GM21786 (cell line): ENCODE measurements at regions not wholly inside any gene's neighbourhood (a gene's known extent, or its start where the extent isn't known, plus 50 kb on each side); places are given as distances from the start of the nearest gene placed in this dataset.

Experiments
- ATAC-seq: cut with Tn5 transposase; IDR thresholded peaks from one replicate; pipeline ENCODE4 v1.9.1; 2021; ENCODE audit not compliant: unreplicated experiment

GRCh38 chr4:171639540-171639939 lies 173.7 kb upstream of the GALNTL6 start:
- ATAC-seq: peak; percentile 92

DNA sequence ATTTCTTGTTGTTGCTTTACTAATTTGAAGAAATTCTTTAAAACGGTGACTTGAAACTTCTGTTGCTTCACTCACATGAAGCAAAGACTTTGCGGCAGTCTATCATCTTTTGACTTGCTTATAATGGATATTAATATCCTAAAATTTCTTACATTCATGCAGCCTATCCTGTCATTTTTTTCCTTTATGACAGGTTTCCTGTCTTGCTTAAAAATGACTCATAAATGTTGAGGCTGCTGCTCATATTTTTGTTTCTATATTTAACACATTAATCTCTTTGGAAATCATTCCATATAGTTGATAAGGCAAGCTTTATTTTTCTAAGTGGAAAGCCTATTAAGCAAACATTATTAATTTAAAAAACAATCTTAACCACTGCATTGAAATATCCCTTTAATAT lies 176.6 kb upstream of the GALNTL6 start:
- ATAC-seq: no peak

DNA sequence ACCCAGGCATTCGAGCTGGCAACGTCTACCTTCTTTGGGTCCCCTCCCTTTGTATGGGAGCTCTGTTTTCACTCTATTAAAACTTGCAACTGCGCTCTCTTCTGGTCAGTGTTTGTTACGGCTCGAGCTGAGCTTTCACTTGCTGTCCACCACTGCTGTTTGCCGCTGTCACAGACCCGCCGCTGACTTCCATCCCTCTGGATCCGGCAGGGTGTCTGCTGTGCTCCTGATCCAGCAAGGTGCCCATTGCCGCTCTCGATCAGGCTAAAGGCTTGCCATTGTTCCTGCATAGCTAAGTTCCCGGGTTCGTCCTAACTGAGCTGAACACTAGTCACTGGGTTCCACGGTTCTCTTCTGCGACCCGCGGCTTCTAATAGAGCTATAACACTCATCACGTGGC lies 183.5 kb upstream of the GALNTL6 start:
- ATAC-seq: no peak

DNA sequence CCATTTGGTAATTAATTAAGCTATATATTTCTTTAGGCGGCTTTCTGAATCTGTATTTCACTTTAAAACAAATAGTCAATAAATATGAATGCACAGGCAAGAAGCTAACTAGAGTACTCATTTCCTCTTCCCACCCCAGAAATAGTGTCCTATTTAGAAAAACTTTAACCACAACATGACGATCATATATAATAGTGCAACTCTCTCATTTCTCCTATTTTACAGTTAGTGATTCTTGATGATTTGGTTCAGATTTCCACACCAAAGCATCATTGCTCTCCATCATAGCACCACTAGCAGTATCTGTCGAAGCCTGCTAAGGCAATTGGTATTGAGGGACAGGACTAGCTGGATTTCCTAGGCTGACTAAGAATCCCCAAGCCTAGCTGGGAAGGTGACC lies 184.0 kb upstream of the GALNTL6 start:
- peak; percentile 99 for ATAC-seq

- ATAC-seq: no peak
Measured at GRCh38 chr4:171626554-171626953, 186.7 kb upstream of the GALNTL6 start.

DNA sequence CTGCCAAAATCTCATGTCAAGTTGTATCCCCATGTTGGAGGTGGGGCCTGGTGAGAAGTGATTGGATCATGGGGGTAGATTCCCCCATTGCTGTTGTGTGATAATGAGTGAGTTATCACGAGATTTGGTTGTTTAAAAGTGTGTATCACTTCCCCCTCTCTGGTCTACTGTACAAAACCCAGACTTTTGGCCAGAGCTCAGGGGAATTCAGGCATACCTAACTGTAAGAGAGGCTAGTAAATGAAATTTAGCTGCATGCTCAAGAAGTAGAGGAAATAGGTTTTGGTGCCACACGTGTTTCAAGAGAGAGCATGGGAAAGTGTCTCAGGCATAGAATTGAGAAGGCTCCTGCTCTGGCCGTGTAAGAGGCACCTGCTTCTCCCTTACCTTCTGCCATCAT lies 190.5 kb upstream of the GALNTL6 start:
- peak; percentile 54 for ATAC-seq

- peak; percentile 67 for ATAC-seq
Measured at GRCh38 chr4:171621646-171622045, 191.6 kb upstream of the GALNTL6 start.

DNA sequence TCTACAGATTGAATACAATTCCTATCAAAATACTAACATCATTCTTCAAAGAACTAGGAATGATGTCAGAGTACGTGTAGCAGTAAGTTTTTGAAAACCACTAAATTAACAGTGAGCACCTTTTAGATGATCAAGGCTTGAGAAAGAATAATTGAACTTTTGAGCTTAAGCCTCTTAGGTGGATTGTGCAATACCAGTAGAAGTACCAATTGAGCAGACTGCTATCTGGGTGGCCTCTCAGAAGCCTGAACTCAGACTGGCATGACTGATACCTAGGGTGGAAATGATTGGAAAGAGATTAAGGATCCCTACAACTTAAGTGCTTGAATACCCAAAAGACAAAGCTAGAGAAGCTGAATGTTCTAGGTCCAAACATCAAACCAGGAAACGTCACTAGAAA lies 200.3 kb upstream of the GALNTL6 start:
- no peak for ATAC-seq

DNA sequence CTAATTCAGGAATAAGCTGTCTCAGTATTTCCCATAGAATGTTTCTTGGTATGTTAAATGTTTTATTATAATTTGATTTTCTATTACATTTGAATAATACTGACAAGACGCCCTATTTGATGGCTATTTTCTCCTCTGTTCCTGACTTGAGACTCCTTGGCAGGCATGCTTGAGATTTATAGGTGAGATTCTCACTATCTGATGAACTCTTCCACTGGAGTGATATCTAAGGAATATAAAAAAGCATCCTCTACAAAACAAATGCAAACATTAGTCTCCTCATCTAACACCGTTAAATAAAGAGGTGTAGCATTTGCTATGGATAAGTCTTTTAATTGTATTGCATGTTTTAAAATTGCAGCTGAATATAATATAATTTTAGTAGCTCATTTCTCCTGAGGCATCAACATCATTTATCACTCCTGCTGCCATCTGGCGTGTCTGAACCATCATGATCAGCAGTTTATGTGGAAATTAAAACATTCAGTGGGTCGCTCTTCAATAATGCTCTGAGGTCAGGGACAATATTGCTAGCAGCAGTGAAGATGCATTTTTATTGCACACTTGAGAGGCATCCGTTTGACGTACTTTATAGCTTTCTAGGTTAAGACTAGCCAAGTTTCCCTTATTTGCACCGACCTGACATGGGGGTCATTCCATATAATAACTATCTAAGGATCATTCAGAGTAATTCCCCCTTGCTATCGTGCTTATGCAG lies 210.4 kb upstream of the GALNTL6 start:
- no peak for ATAC-seq

DNA sequence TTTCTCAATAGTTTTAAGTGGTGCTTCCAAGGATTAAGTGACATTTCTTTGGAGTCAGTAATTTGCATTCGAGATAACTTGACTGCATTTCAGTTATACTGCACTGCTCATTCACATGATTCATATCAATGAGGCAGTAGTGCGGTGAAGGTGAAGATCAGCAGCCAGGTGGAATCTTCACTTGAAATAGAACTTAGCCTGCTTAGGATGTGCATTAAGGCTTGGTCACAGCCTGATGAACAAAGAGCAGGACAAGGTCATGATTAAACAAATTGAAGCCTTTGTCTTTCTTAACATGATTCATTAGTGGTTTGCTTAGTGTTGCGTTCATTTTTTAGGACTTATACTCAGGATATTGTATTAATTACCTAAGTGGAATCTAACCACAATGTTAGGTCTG lies 212.1 kb upstream of the GALNTL6 start:
- no peak for ATAC-seq

DNA sequence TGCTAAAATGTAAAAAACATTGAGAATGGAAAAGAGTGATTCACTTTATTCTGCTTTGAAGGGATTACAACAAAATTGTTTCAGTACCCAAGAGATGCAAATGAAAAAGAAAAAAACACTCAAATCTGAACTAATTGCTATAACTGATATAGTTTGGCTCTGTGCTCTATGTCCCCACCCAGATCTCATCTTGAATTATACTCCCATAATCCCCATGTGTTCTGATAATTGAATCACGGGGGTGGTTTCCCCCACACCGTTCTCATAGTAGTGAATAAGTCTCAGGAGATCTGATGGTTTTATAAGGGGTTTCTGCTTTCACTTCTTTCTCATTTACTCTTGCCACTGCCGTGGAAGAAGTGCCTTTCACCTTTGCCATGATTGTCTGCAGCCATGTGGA lies 213.6 kb upstream of the GALNTL6 start:
- no peak for ATAC-seq

GRCh38 chr4:171594293-171594692 lies 218.9 kb upstream of the GALNTL6 start:
- ATAC-seq: no peak

- no peak for ATAC-seq
Measured at GRCh38 chr4:171590716-171591115, 222.5 kb upstream of the GALNTL6 start.

DNA sequence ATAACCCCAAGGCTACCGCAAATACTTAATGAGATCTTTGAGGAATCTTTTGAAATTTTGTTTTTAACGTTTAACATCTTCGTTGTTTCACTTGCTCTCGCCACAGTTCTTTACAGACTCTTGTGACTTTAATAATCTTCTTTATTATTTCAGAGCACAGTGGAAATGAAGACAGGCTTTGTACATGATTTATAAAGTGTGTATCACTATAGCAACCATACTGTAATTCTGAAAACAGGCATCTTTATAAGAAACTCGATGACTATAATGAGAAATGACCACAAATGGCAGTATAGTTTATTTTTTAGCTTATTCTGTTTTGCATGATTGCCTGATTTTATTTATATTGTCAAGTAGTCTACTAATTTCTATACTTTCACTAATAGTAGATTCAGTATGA lies 224.4 kb upstream of the GALNTL6 start:
- ATAC-seq: no peak

DNA sequence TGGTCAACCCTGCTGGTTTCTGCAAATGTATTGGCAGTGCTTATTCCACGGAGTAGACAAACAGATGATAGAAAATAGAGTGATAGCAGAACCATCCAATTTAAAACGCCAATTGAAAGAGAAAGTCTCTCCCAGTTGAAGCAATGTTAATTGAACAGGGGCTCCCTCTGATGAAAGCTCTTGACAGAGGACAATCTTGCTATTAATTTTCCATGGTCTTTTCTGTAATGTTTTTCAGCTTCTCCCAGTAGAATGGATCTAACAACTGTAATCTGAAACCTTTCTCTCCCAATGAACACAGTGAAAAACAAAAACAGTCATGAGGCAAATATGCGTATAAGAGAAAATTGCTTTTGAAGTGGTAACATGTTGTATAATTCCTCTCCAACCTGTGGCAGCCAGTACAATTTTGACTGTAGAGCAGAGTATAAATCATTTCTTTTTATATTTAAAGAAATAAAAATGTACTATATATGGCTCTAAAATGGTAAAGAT lies 225.1 kb upstream of the GALNTL6 start:
- ATAC-seq: no peak

DNA sequence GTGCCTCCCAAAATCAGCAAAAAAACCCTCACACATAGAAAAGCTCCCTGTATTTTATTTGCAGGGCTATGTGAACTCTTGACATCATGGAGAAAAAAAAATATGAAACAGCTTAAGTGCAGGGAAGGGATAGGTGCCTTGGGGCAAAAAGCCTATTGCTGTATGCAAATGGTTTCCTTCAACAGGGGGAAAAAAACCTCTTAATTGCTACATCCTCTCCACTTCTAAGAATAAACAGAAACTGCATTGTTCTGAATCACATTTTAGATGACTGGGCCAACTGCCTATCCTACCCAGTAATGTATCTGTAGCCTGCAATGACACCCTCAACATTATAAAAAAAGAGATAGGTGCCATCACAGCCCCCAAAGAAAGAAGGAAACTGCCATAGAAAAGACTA lies 229.4 kb upstream of the GALNTL6 start:
- ATAC-seq: no peak

DNA sequence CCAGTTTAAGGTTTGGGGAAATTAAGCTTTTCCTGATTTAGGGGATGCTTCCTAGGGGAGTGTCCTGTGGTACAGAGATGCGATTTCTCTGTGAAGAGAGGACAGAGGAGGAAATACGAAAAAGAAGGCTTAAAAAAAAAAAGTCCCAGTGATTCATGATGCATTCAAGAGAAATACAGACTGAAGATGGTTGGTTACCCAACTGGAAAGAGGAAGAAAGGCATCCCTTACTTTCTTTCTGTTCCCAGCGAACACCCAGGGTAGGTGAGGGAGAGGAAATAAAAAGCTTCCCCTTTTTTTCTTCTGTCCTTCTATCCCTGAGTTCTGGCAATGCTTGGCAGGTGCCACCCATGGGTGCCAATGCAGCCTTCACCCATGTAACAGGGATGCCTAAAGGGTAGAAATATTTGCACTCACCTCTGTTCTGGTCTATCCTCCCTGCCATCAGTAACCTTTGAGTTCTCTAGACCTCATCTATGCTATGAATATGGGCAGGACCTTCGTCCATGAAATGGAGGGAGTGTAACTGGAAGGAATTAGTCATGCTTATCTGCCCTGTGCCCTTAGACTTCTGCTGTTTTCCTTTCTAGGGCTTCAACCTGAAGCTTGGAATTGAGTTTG lies 230.1 kb upstream of the GALNTL6 start:
- ATAC-seq: no peak

DNA sequence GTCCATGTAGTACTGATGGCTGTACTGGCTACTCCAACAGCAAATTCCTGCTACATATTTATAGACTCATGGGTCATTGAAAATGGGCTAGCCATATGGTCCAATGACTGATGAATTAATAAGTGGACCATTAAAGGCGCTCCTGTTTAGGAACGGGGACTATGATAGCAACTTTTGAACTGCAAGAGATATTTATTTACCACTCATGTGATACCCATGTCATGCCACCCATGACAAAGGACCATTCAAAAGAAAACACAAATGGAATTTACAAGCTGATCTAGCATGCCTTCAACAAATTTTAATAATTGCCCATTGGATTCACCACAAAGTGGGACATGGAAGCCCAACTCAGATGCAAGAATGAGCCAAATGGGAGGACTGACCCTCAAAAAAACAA lies 240.0 kb upstream of the GALNTL6 start:
- no peak for ATAC-seq

- peak; percentile 51 for ATAC-seq
Measured at GRCh38 chr4:171565130-171565788, 247.9 kb upstream of the GALNTL6 start.

DNA sequence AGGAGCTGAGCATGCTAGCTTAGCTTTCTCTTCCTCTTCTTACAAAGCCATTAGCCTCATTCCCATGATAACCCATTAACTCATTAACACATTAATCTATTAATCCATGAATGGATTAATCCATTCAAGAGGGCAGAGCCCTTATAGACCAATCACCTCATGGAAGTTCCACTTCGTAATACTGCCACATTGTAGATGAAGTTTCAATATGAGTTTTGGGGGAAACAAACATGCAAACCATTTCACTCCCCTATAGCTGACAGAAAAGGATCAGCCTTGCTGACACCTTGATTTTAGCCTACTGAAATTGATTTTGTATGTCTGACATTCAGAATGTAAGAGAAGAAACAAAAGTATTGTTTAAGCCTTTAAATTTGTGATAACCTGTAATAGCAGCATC lies 251.8 kb upstream of the GALNTL6 start:
- ATAC-seq: peak; percentile 45

DNA sequence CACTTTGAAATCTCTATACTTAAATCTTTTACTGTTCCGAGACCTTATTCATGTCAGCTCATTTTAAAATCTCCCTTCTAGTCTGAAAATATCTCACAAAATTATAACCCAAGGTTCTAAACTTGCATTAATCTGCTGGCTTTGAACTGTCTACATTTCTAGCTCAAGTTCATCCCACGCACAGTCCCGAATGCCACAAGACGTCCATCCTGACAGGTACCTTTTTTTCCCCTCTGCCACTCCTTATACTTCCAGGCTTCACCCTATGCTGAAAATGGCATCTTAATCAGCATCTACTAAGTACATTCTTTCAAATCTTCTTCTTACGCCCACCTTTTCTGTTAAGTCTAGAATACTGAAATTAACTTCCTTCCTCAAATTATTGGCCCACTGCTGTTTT lies 259.2 kb upstream of the GALNTL6 start:
- ATAC-seq: no peak

DNA sequence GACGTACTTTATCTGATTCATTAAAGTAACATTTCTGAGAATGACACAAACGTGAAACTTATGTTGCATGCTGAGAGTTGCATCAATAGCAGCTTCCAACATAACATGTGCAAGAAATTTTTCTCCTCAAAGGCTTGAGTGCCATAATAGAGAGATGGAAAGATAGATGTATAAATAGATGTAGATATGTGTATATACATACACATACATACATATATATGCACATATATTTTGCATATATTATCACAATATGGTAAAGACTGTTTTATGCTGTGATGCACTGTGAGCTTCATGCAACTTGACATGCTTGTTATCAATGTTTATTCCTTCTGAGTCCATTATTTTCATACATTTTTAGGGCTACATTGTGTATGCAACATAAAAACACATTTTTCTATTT lies 270.6 kb upstream of the GALNTL6 start:
- no peak for ATAC-seq
